OCI-LY1 (cell line): ENCODE measurements at regions not wholly inside any gene's neighbourhood (a gene's known extent, or its start where the extent isn't known, plus 50 kb on each side); places are given as distances from the start of the nearest gene placed in this dataset.
A peak's percentile ranks its signal among the peaks of the same experiment; 100 is the strongest.

Experiments used
- H2AFZ ChIP-seq: fragments of 200-600 bp; sonication (generic), shearing (Covaris generic); 2 replicates; pipeline ENCODE4 v1.6.0; 2014; ENCODE audit warnings: antibody characterized with exemption, mild to moderate bottlenecking, low read length
- H3F3A ChIP-seq: fragments of 200-600 bp; sonication (generic), shearing (Covaris generic); 2 replicates; pipeline ENCODE4 v1.6.0; 2014; ENCODE audit warnings: mild to moderate bottlenecking, antibody characterized with exemption, low read length, moderate library complexity; ENCODE audit not compliant: insufficient read depth
- H3K27ac ChIP-seq: fragments of 200-600 bp; sonication (generic); 2 replicates; pipeline ENCODE4 v1.5.1; 2014; ENCODE audit warnings: low read length, mixed run types, mild to moderate bottlenecking, low read depth; ENCODE audit not compliant: poor library complexity, severe bottlenecking
- H3K27me3 ChIP-seq: fragments of 200-600 bp; sonication (generic); 2 replicates; pipeline ENCODE4 v1.6.0; 2014; ENCODE audit warnings: antibody characterized with exemption, mild to moderate bottlenecking, low read length, moderate library complexity; ENCODE audit not compliant: insufficient read depth
- H3K36me3 ChIP-seq: fragments of 200-600 bp; sonication (generic); 2 replicates; pipeline ENCODE4 v1.6.1; 2014; ENCODE audit warnings: mild to moderate bottlenecking, antibody characterized with exemption, low read length, moderate library complexity, mixed read lengths; ENCODE audit not compliant: insufficient read depth
- H3K4me1 ChIP-seq: fragments of 200-600 bp; sonication (generic); 2 replicates; pipeline ENCODE4 v1.5.1; 2014; ENCODE audit warnings: mild to moderate bottlenecking, low read length, moderate library complexity; ENCODE audit not compliant: insufficient read depth, severe bottlenecking
- H3K4me2 ChIP-seq: fragments of 200-600 bp; sonication (generic), shearing (Covaris generic); 2 replicates; pipeline ENCODE4 v1.6.1; 2014; ENCODE audit warnings: low read length
- H3K4me3 ChIP-seq: fragments of 200-600 bp; sonication (generic); 2 replicates; pipeline ENCODE4 v1.5.1; 2014; ENCODE audit warnings: low read length, low read depth, mild to moderate bottlenecking, mixed read lengths; ENCODE audit not compliant: poor library complexity, severe bottlenecking
- H3K79me2 ChIP-seq: fragments of 200-600 bp; shearing (Covaris generic); 2 replicates; pipeline ENCODE4 v1.6.1; 2016; ENCODE audit warnings: mixed run types, low read length, mixed read lengths; ENCODE audit not compliant: insufficient read depth
- H3K9ac ChIP-seq: fragments of 200-600 bp; sonication (generic), shearing (Covaris generic); 2 replicates; pipeline ENCODE4 v1.6.1; 2014; ENCODE audit warnings: mild to moderate bottlenecking, low read length, mixed read lengths
- H3K9me2 ChIP-seq: fragments of 200-600 bp; sonication (generic), shearing (Covaris generic); 2 replicates; pipeline ENCODE4 v1.6.1; 2014; ENCODE audit warnings: low read depth, mild to moderate bottlenecking, low read length, mixed read lengths
- H3K9me3 ChIP-seq: fragments of 200-600 bp; shearing (Covaris generic); 2 replicates; pipeline ENCODE4 v1.6.1; 2014; ENCODE audit warnings: low read length, mixed read lengths
- H4K20me1 ChIP-seq: fragments of 200-600 bp; sonication (generic), shearing (Covaris generic); 2 replicates; pipeline ENCODE4 v1.6.0; 2016; ENCODE audit warnings: mild to moderate bottlenecking, low read length; ENCODE audit not compliant: insufficient read depth
- EZH2 ChIP-seq: fragments of 200-600 bp; sonication (generic), shearing (Covaris generic); IDR thresholded peaks from 2 replicates; pipeline ENCODE4 v1.8.0; 2017; ENCODE audit warnings: borderline replicate concordance, mixed run types, mild to moderate bottlenecking, antibody characterized with exemption, low read length, moderate library complexity, mixed read lengths
- TF ChIP-seq, protein P1 (sequence below): fragments of 200-600 bp; sonication (generic), shearing (Covaris generic); IDR thresholded peaks from 2 replicates; pipeline ENCODE4 v1.5.1; 2017; ENCODE audit warnings: mild to moderate bottlenecking, antibody characterized with exemption, low read length, moderate library complexity, mixed read lengths

DNA sequence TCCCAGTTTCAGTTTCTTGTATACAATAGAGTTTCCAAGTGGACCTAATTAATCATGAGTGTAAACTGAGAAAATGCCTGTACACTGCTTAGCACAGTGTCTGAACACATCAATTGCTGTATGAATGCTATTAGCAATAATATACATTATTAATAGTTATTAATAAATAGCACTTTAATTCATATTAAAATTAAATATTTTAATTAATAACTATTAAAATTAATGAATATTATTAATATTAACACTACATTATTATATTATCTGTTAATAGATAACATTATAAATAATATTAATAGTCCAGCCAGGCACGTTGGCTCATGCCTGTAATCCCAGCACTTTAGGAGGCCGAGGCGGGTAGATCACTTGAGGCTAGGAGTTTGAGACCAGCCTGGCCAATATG lies 244.9 kb upstream of the ANKRD55 start:
- Histone ChIP-seq H3K79me2 (no peaks in the 10 kb centered on the region), H2AFZ (no peak overlapping the region), H3F3A (no peaks in the 10 kb centered on the region), H3K4me1 (peaks cover 69% of the 10 kb centered on the region), H3K9me2 (no peaks in the 10 kb centered on the region), H3K9me3 (no peaks in the 10 kb centered on the region), H4K20me1 (no peaks in the 10 kb centered on the region), H3K27me3 (no peaks in the 10 kb centered on the region), H3K36me3 (no peaks in the 10 kb centered on the region), H3K9ac (no peak overlapping the region), H3K27ac (peak overlapping the region; percentile 38), H3K4me3 (no peak overlapping the region), H3K4me2 (no peak overlapping the region)
- no peak for TF ChIP-seq EZH2
- TF ChIP-seq, protein P1, sequence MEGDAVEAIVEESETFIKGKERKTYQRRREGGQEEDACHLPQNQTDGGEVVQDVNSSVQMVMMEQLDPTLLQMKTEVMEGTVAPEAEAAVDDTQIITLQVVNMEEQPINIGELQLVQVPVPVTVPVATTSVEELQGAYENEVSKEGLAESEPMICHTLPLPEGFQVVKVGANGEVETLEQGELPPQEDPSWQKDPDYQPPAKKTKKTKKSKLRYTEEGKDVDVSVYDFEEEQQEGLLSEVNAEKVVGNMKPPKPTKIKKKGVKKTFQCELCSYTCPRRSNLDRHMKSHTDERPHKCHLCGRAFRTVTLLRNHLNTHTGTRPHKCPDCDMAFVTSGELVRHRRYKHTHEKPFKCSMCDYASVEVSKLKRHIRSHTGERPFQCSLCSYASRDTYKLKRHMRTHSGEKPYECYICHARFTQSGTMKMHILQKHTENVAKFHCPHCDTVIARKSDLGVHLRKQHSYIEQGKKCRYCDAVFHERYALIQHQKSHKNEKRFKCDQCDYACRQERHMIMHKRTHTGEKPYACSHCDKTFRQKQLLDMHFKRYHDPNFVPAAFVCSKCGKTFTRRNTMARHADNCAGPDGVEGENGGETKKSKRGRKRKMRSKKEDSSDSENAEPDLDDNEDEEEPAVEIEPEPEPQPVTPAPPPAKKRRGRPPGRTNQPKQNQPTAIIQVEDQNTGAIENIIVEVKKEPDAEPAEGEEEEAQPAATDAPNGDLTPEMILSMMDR = no peak

- Histone ChIP-seq H3F3A (no peaks in the 10 kb centered on the region), H3K4me1 (peaks cover 54% of the 10 kb centered on the region), H3K36me3 (no peaks in the 10 kb centered on the region), H2AFZ (no peak overlapping the region), H3K9me2 (no peaks in the 10 kb centered on the region), H4K20me1 (no peaks in the 10 kb centered on the region), H3K4me3 (no peak overlapping the region), H3K27ac (peak overlapping the region; percentile 58), H3K79me2 (no peaks in the 10 kb centered on the region), H3K27me3 (no peaks in the 10 kb centered on the region), H3K9me3 (no peaks in the 10 kb centered on the region), H3K4me2 (peak overlapping the region; percentile 15; the same call in 1 of the 2 replicates), H3K9ac (peak overlapping the region; percentile 13; the same call in 1 of the 2 replicates)
- TF ChIP-seq EZH2 = no peak
- TF ChIP-seq, protein P1 = no peak
Observed at GRCh38 chr5:56476487-56476856, 243.3 kb upstream of the ANKRD55 start.

- Histone ChIP-seq H2AFZ (no peak overlapping the region), H3K4me1 (peaks cover 49% of the 10 kb centered on the region)
Observed at GRCh38 chr5:56475689-56476486, 242.8 kb upstream of the ANKRD55 start.

More at GRCh38 chr5:56475689-56476486, 242.8 kb upstream of the ANKRD55 start:
- H3K79me2 ChIP-seq = no peaks in the 10 kb centered on the region
- H3K4me2 ChIP-seq = peak overlapping the region; percentile 15; the same call in 1 of the 2 replicates
- no peak overlapping the region for H3K9ac ChIP-seq
- TF ChIP-seq EZH2 = no peak
- TF ChIP-seq, protein P1 = no peak
- no peaks in the 10 kb centered on the region for H3K27me3 ChIP-seq
- no peaks in the 10 kb centered on the region for H4K20me1 ChIP-seq
- H3K9me3 ChIP-seq = no peaks in the 10 kb centered on the region
- H3F3A ChIP-seq = no peaks in the 10 kb centered on the region
- no peaks in the 10 kb centered on the region for H3K9me2 ChIP-seq
- no peaks in the 10 kb centered on the region for H3K36me3 ChIP-seq
- peak overlapping the region; percentile 58 for H3K27ac ChIP-seq
- H3K4me3 ChIP-seq = no peak overlapping the region
